Thyroid gland (tissue), 4 donors: ENCODE measurements at regions not wholly inside any gene's neighbourhood (a gene's known extent, or its start where the extent isn't known, plus 50 kb on each side); places are given as distances from the start of the nearest gene placed in this dataset.

Experiments used
- DNase-seq, 2 donors: peaks; one replicate each; pipeline ENCODE4 v3.0.0-alpha.2; 2019
- H3K27ac ChIP-seq, 3 donors: fragments of 200-600 bp; sonication (generic); 1 replicate in 2 of 3; 2 replicates in 1 of 3; pipeline ENCODE4 v1.5.1; 2016 to 2019; ENCODE audit warnings: mild to moderate bottlenecking in 1 of 3, moderate library complexity in 1 of 3
- H3K27me3 ChIP-seq: fragments of 200-600 bp; sonication (generic); one replicate; pipeline ENCODE4 v1.5.1; 2019
- H3K36me3 ChIP-seq, 2 donors: fragments of 200-600 bp; sonication (generic); one replicate each; pipeline ENCODE4 v1.5.1; 2016 to 2019
- H3K4me1 ChIP-seq, 2 donors: fragments of 200-600 bp; sonication (generic); one replicate each; pipeline ENCODE4 v1.5.1; 2017 to 2019
- H3K4me3 ChIP-seq, 3 donors: fragments of 200-600 bp; sonication (generic); replicated peaks in 1 of 3; 1 replicate in 2 of 3; 2 replicates in 1 of 3; pipeline ENCODE4 v1.5.1; 2016; ENCODE audit warnings: mild to moderate bottlenecking in 1 of 3
- H3K9me3 ChIP-seq: fragments of 200-600 bp; sonication (generic); one replicate; pipeline ENCODE4 v1.5.1; 2017
- CTCF ChIP-seq, 6 experiments: fragments of 200-600 bp in 3 of 6; fragments of 450-650 bp in 3 of 6; sonication (generic) in 3 of 6; IDR thresholded peaks; one replicate each; pipeline ENCODE4 v1.5.1; 2016 to 2019; ENCODE audit warnings: antibody characterized with exemption in 6 of 6, mild to moderate bottlenecking in 2 of 6, inconsistent platforms in 1 of 6, moderate library complexity in 1 of 6
- POLR2A ChIP-seq, 2 donors: fragments of 450-650 bp; IDR thresholded peaks; one replicate each; pipeline ENCODE4 v1.6.1; 2017; ENCODE audit warnings: antibody characterized with exemption in 2 of 2, mild to moderate bottlenecking in 2 of 2, moderate library complexity in 1 of 2
- WGBS, 2 donors: methylation state at CpG; one replicate each; pipeline ENCODE4 v1.1.5; 2017; 5-methylcytosine and 5-hydroxymethylcytosine counted together
- intact Hi-C: fragments of 100-400 bp; cut with DNase I; formaldehyde crosslinking; loops from one replicate; pipeline ENCODE4 v1.15.1; 2023

- DNase-seq, result no peak
- Histone ChIP-seq H3K36me3 (no peaks in the 10 kb centered on the region), H3K27ac (no peak overlapping the region), H3K4me3 (no peak overlapping the region), H3K9me3 (no peaks in the 10 kb centered on the region), H3K27me3 (no peaks in the 10 kb centered on the region), H3K4me1 (no peaks in the 10 kb centered on the region)
- intact Hi-C loops, result no loop called here
- TF ChIP-seq CTCF (IDR thresholded peaks at IDR 0.05), result no peak
- no peak for TF ChIP-seq POLR2A (IDR thresholded peaks at IDR 0.05)
- WGBS, 2 donors, result 57 to 65% methylated on average over 1 of the region's 1 CpG
These were observed 804.9 kb downstream of the SUCLG1 start for GRCh38 chr2:83654091-83654611.

- TF ChIP-seq CTCF (IDR thresholded peaks at IDR 0.05) (no peak), POLR2A (IDR thresholded peaks at IDR 0.05) (no peak)
- intact Hi-C loops, result no loop called here
- no peak overlapping the region for H3K27ac ChIP-seq
- WGBS, 2 donors, result 72 to 92% methylated on average over 1 of the region's 1 CpG
- H3K36me3 ChIP-seq, result no peaks in the 10 kb centered on the region
- no peaks in the 10 kb centered on the region for H3K4me1 ChIP-seq
- H3K4me3 ChIP-seq, result no peak overlapping the region
- H3K9me3 ChIP-seq, result no peaks in the 10 kb centered on the region
- H3K27me3 ChIP-seq, result no peaks in the 10 kb centered on the region
- no peak for DNase-seq
These were observed 808.2 kb downstream of the SUCLG1 start for GRCh38 chr2:83650898-83651297.

GRCh38 chr2:83650161-83650560 is 808.9 kb downstream of the SUCLG1 start:
- WGBS, 2 donors, result 74 to 77% methylated on average over 2 of the region's 2 CpGs
- Histone ChIP-seq H3K4me1 (no peaks in the 10 kb centered on the region), H3K36me3 (no peaks in the 10 kb centered on the region), H3K27me3 (no peaks in the 10 kb centered on the region), H3K4me3 (no peak overlapping the region), H3K9me3 (no peaks in the 10 kb centered on the region), H3K27ac (no peak overlapping the region)
- intact Hi-C loops, result no loop called here
- DNase-seq, result no peak
- TF ChIP-seq CTCF (IDR thresholded peaks at IDR 0.05), result no peak
- no peak for TF ChIP-seq POLR2A (IDR thresholded peaks at IDR 0.05)

GRCh38 chr2:83640506-83640905 is 818.6 kb downstream of the SUCLG1 start:
- intact Hi-C loops, result no loop called here
- Histone ChIP-seq H3K27me3 (no peaks in the 10 kb centered on the region), H3K27ac (no peak overlapping the region), H3K9me3 (no peaks in the 10 kb centered on the region), H3K4me1 (no peaks in the 10 kb centered on the region), H3K4me3 (no peak overlapping the region), H3K36me3 (no peaks in the 10 kb centered on the region)
- TF ChIP-seq POLR2A (IDR thresholded peaks at IDR 0.05) (no peak), CTCF (IDR thresholded peaks at IDR 0.05) (no peak)
- no peak for DNase-seq

- H3K4me3 ChIP-seq, result no peak overlapping the region
- intact Hi-C loops, result no loop called here
- TF ChIP-seq POLR2A (IDR thresholded peaks at IDR 0.05) (no peak), CTCF (IDR thresholded peaks at IDR 0.05) (no peak)
- H3K4me1 ChIP-seq, result no peaks in the 10 kb centered on the region
- H3K27me3 ChIP-seq, result no peaks in the 10 kb centered on the region
- H3K36me3 ChIP-seq, result no peaks in the 10 kb centered on the region
- DNase-seq, result no peak
- WGBS, 2 donors, result 56 to 64% methylated on average over 2 of the region's 2 CpGs
- H3K9me3 ChIP-seq, result no peaks in the 10 kb centered on the region
- H3K27ac ChIP-seq, result no peak overlapping the region
These were observed 825.7 kb downstream of the SUCLG1 start for GRCh38 chr2:83633423-83633822.
